Caco-2 (cell line): ENCODE measurements at regions not wholly inside any gene's neighbourhood (a gene's known extent, or its start where the extent isn't known, plus 50 kb on each side); places are given as distances from the start of the nearest gene placed in this dataset.

Source experiments
- BruUV-seq: library from RNA; stranded (reverse); fragments of 400-500 nt; replicated peaks from 2 replicates; lab custom pipeline; 2021; lab: Mats Ljungman, UMichigan
- CTCF ChIA-PET: fragments of 300-600 bp; sonication (Branson Sonifier 250); formaldehyde crosslinking; loops from one replicate; lab custom pipeline; 2022; ENCODE audit warnings: antibody characterized with exemption; lab: Charles Lee
- POLR2A ChIA-PET: fragments of 300-600 bp; sonication (Branson Sonifier 250); formaldehyde crosslinking; loops from one replicate; lab custom pipeline; 2022; ENCODE audit warnings: antibody characterized with exemption; lab: Charles Lee
- DNase-seq, 2 experiments: peaks; one replicate each; pipeline versions ENCODE4 v3.0.0 to v3.0.0-alpha.2; 2020 to 2022
- H3K27me3 ChIP-seq: replicated peaks from 2 replicates; pipeline ENCODE4 v1.6.0; 2011; ENCODE audit warnings: low read length; ENCODE audit not compliant: control insufficient read depth, insufficient read depth
- H3K36me3 ChIP-seq: 2 replicates; pipeline ENCODE4 v1.5.1; 2011; ENCODE audit warnings: low read length; ENCODE audit not compliant: control insufficient read depth, insufficient read depth
- H3K4me1 ChIP-seq: fragments of 250-450 bp; sonication (Bioruptor Pico); 2 replicates; pipeline ENCODE4 v1.5.1; 2020; ENCODE audit warnings: mild to moderate bottlenecking
- H3K4me3 ChIP-seq: 2 replicates; pipeline ENCODE4 v1.5.1; 2011; ENCODE audit warnings: low read depth, mild to moderate bottlenecking, control low read depth, low read length
- H3K9me3 ChIP-seq: fragments of 250-450 bp; sonication (Bioruptor Pico); 2 replicates; pipeline ENCODE4 v1.5.1; 2020; ENCODE audit warnings: mild to moderate bottlenecking, moderate library complexity
- H3K27ac Mint-ChIP-seq: one replicate; pipeline ENCODE4 v1.8.0; 2022; ENCODE audit warnings: mixed read lengths; ENCODE audit not compliant: unreplicated experiment
- H3K27me3 Mint-ChIP-seq: one replicate; pipeline ENCODE4 v1.8.0; 2022; ENCODE audit warnings: mixed read lengths; ENCODE audit not compliant: insufficient read depth, unreplicated experiment
- H3K36me3 Mint-ChIP-seq: one replicate; pipeline ENCODE4 v1.8.0; 2022; ENCODE audit warnings: mild to moderate bottlenecking, mixed read lengths; ENCODE audit not compliant: insufficient read depth, unreplicated experiment
- H3K4me1 Mint-ChIP-seq: one replicate; pipeline ENCODE4 v1.8.0; 2022; ENCODE audit warnings: low read depth, mixed read lengths; ENCODE audit not compliant: unreplicated experiment
- H3K4me3 Mint-ChIP-seq: one replicate; pipeline ENCODE4 v1.8.0; 2022; ENCODE audit warnings: mild to moderate bottlenecking, moderate library complexity, mixed read lengths; ENCODE audit not compliant: unreplicated experiment
- H3K9me3 Mint-ChIP-seq: one replicate; pipeline ENCODE4 v1.8.0; 2022; ENCODE audit warnings: mixed read lengths; ENCODE audit not compliant: unreplicated experiment
- CTCF ChIP-seq, 2 experiments: fragments of 200-600 bp in 1 of 2; IDR thresholded peaks; 1 replicate in 1 of 2; 2 replicates in 1 of 2; pipeline versions ENCODE4 v1.5.1 to v1.8.0; 2011 to 2022; ENCODE audit warnings: antibody characterized with exemption in 1 of 2, control low read depth in 1 of 2, inconsistent platforms in 1 of 2, low read depth in 1 of 2, low read length in 1 of 2, mild to moderate bottlenecking in 1 of 2, moderate library complexity in 1 of 2; ENCODE audit not compliant: insufficient read depth in 1 of 2, severe bottlenecking in 1 of 2, unreplicated experiment in 1 of 2
- intact Hi-C: fragments of 100-400 bp; cut with micrococcal nuclease; formaldehyde crosslinking; loops from one replicate; pipeline ENCODE4 v1.10.0; 2022; ENCODE audit not compliant: unreplicated experiment

GRCh38 chr13:58480061-58480460, 848.5 kb downstream of the PCDH17 start:
- TF ChIP-seq CTCF (IDR thresholded peaks at IDR 0.05; ENCODE audit: insufficient read depth in 1 of 2, low read depth in 1 of 2, low read length in 1 of 2, severe bottlenecking in 1 of 2, unreplicated experiment in 1 of 2), result no peak
- Histone ChIP-seq H3K9me3 (no peaks in the 10 kb centered on the region), H3K4me3 (no peak overlapping the region), H3K27me3 (no peaks in the 10 kb centered on the region), H3K4me1 (no peaks in the 10 kb centered on the region), H3K36me3 (no peaks in the 10 kb centered on the region)
- no peak for DNase-seq
- Mint-ChIP-seq H3K27me3 (no peaks in the 10 kb centered on the region), H3K9me3 (no peaks in the 10 kb centered on the region), H3K36me3 (no peaks in the 10 kb centered on the region), H3K4me3 (no peak overlapping the region), H3K4me1 (no peaks in the 10 kb centered on the region), H3K27ac (no peak overlapping the region)
- BruUV-seq, result no TSS peak
- intact Hi-C loops, result no loop called here
- POLR2A ChIA-PET, result no interaction called here
- CTCF ChIA-PET, result no interaction called here

- Histone ChIP-seq H3K9me3 (0 out of 2 replicates have a peak, but pooled peaks cover 3% of the 10 kb centered on the region), H3K36me3 (no peaks in the 10 kb centered on the region), H3K27me3 (no peaks in the 10 kb centered on the region), H3K4me3 (no peak overlapping the region), H3K4me1 (no peaks in the 10 kb centered on the region)
- no peak for TF ChIP-seq CTCF (IDR thresholded peaks at IDR 0.05; ENCODE audit: insufficient read depth in 1 of 2, low read depth in 1 of 2, low read length in 1 of 2, severe bottlenecking in 1 of 2, unreplicated experiment in 1 of 2)
- Mint-ChIP-seq H3K9me3 (no peaks in the 10 kb centered on the region), H3K36me3 (no peaks in the 10 kb centered on the region), H3K27ac (no peak overlapping the region), H3K4me3 (no peak overlapping the region), H3K27me3 (no peaks in the 10 kb centered on the region), H3K4me1 (no peaks in the 10 kb centered on the region)
- no TSS peak for BruUV-seq
- DNase-seq, result no peak
- POLR2A ChIA-PET, result no interaction called here
- intact Hi-C loops, result no loop called here
- CTCF ChIA-PET, result no interaction called here
These were observed 856.7 kb downstream of the PCDH17 start for GRCh38 chr13:58488251-58488650.

GRCh38 chr13:58495668-58496067, 864.1 kb downstream of the PCDH17 start:
- ChIA-PET CTCF (no interaction called here), POLR2A (no interaction called here)
- Histone ChIP-seq H3K4me1 (no peaks in the 10 kb centered on the region), H3K9me3 (0 out of 2 replicates have a peak, but pooled peaks cover 3% of the 10 kb centered on the region), H3K4me3 (no peak overlapping the region), H3K27me3 (no peaks in the 10 kb centered on the region), H3K36me3 (no peaks in the 10 kb centered on the region)
- no peak for TF ChIP-seq CTCF (IDR thresholded peaks at IDR 0.05; ENCODE audit: insufficient read depth in 1 of 2, low read depth in 1 of 2, low read length in 1 of 2, severe bottlenecking in 1 of 2, unreplicated experiment in 1 of 2)
- intact Hi-C loops, result no loop called here
- no peak overlapping the region for H3K4me3 Mint-ChIP-seq
- H3K27ac Mint-ChIP-seq, result no peak overlapping the region
- H3K9me3 Mint-ChIP-seq, result no peaks in the 10 kb centered on the region
- no TSS peak for BruUV-seq
- no peaks in the 10 kb centered on the region for H3K36me3 Mint-ChIP-seq
- DNase-seq, result no peak
- H3K4me1 Mint-ChIP-seq, result no peaks in the 10 kb centered on the region
- no peaks in the 10 kb centered on the region for H3K27me3 Mint-ChIP-seq
